Kidney (tissue), 13 donors: ENCODE measurements at regions not wholly inside any gene's neighbourhood (a gene's known extent, or its start where the extent isn't known, plus 50 kb on each side); places are given as distances from the start of the nearest gene placed in this dataset.

ENCODE experiments used
- DNase-seq, 5 donors: peaks; one replicate each; pipeline ENCODE4 v3.0.0-alpha.2; 2013 to 2020
- FAIRE-seq: peaks from 2 replicates; lab custom pipeline; 2012; peaks lifted over from hg19 to GRCh38; lab: Jason Lieb, UNC
- H3K27ac ChIP-seq, 2 donors: one replicate each; pipeline ENCODE4 v1.7.0; 2013; ENCODE audit warnings: low read depth in 2 of 2, low read length in 2 of 2, inconsistent platforms in 1 of 2
- H3K27me3 ChIP-seq: one replicate; pipeline ENCODE4 v1.7.1; 2013; ENCODE audit warnings: low read length, inconsistent platforms; ENCODE audit not compliant: control insufficient read depth, insufficient read depth
- H3K36me3 ChIP-seq, 3 donors: one replicate each; pipeline versions ENCODE4 v1.7.0 to v1.7.1; 2013; ENCODE audit warnings: low read length in 3 of 3, control low read depth in 1 of 3, inconsistent platforms in 1 of 3; ENCODE audit not compliant: insufficient read depth in 3 of 3, control insufficient read depth in 2 of 3
- H3K4me1 ChIP-seq, 3 donors: one replicate each; pipeline versions ENCODE4 v1.7.0 to v1.7.1; 2013; ENCODE audit warnings: low read length in 3 of 3, inconsistent platforms in 1 of 3, low read depth in 1 of 3; ENCODE audit not compliant: control insufficient read depth in 2 of 3, insufficient read depth in 2 of 3
- H3K4me3 ChIP-seq, 3 donors: one replicate each; pipeline versions ENCODE4 v1.7.0 to v1.8.1; 2013; ENCODE audit warnings: low read length in 3 of 3, control low read depth in 1 of 3, inconsistent platforms in 1 of 3
- H3K9ac ChIP-seq, 3 donors: one replicate each; pipeline versions ENCODE4 v1.7.0 to v1.7.1; 2013; ENCODE audit warnings: low read length in 3 of 3, control low read depth in 1 of 3, inconsistent platforms in 1 of 3
- H3K9me3 ChIP-seq, 3 donors: one replicate each; pipeline versions ENCODE4 v1.7.0 to v1.7.1; 2013; ENCODE audit warnings: low read length in 3 of 3, control low read depth in 1 of 3, inconsistent platforms in 1 of 3; ENCODE audit not compliant: control insufficient read depth in 2 of 3, insufficient read depth in 1 of 3
- intact Hi-C: fragments of 100-400 bp; cut with DNase I; formaldehyde crosslinking; loops from one replicate; pipeline ENCODE4 v1.11.1; 2022
- TF ChIP-seq, protein P1 (sequence below): IDR thresholded peaks from 3 replicates; pipeline ENCODE4 v1.5.1; 2012; ENCODE audit warnings: mild to moderate bottlenecking, moderate library complexity, borderline replicate concordance; ENCODE audit not compliant: insufficient read depth; ENCODE audit errors: extremely low read depth
- donor health status: control.
- donor health status: control.
- donor health status: control.
- donor health status: control.
- donor health status: control.
- donor health status: DM: yes; HTN: yes; CAD: no.
- donor health status: Normal renal cell carcinoma (clear cell type).

GRCh38 chr5:158163451-158164295, 304.7 kb upstream of the CLINT1 start:
- H3K36me3 ChIP-seq: no peaks in the 10 kb centered on the region
- H3K9ac ChIP-seq: no peak overlapping the region
- H3K27ac ChIP-seq: no peak overlapping the region
- FAIRE-seq: no peak
- TF ChIP-seq, protein P1, sequence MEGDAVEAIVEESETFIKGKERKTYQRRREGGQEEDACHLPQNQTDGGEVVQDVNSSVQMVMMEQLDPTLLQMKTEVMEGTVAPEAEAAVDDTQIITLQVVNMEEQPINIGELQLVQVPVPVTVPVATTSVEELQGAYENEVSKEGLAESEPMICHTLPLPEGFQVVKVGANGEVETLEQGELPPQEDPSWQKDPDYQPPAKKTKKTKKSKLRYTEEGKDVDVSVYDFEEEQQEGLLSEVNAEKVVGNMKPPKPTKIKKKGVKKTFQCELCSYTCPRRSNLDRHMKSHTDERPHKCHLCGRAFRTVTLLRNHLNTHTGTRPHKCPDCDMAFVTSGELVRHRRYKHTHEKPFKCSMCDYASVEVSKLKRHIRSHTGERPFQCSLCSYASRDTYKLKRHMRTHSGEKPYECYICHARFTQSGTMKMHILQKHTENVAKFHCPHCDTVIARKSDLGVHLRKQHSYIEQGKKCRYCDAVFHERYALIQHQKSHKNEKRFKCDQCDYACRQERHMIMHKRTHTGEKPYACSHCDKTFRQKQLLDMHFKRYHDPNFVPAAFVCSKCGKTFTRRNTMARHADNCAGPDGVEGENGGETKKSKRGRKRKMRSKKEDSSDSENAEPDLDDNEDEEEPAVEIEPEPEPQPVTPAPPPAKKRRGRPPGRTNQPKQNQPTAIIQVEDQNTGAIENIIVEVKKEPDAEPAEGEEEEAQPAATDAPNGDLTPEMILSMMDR: no peak
- no peaks in the 10 kb centered on the region for H3K27me3 ChIP-seq
- no peak overlapping the region for H3K4me3 ChIP-seq
- intact Hi-C loops: no loop called here
- H3K4me1 ChIP-seq: no peaks in the 10 kb centered on the region
- no peaks in the 10 kb centered on the region for H3K9me3 ChIP-seq
- no peak for DNase-seq

- intact Hi-C loops: no loop called here
- Histone ChIP-seq H3K4me3 (no peak overlapping the region), H3K27ac (no peak overlapping the region), H3K36me3 (no peaks in the 10 kb centered on the region), H3K9ac (no peak overlapping the region), H3K4me1 (no peaks in the 10 kb centered on the region), H3K9me3 (no peaks in the 10 kb centered on the region), H3K27me3 (no peaks in the 10 kb centered on the region)
- DNase-seq (no peak), FAIRE-seq (no peak)
- TF ChIP-seq, protein P1: no peak
These were observed 303.6 kb upstream of the CLINT1 start for GRCh38 chr5:158162479-158163034.

- no peak for DNase-seq
- FAIRE-seq: no peak
These were observed 303.1 kb upstream of the CLINT1 start for GRCh38 chr5:158162026-158162425.

More at GRCh38 chr5:158162026-158162425, 303.1 kb upstream of the CLINT1 start:
- intact Hi-C loops: no loop called here
- TF ChIP-seq, protein P1: no peak
- no peak overlapping the region for H3K27ac ChIP-seq
- no peaks in the 10 kb centered on the region for H3K4me1 ChIP-seq
- no peaks in the 10 kb centered on the region for H3K36me3 ChIP-seq
- no peak overlapping the region for H3K9ac ChIP-seq
- no peaks in the 10 kb centered on the region for H3K27me3 ChIP-seq
- H3K9me3 ChIP-seq: no peaks in the 10 kb centered on the region
- no peak overlapping the region for H3K4me3 ChIP-seq
